Choroid plexus epithelial cell (primary cell): ENCODE measurements at regions not wholly inside any gene's neighbourhood (a gene's known extent, or its start where the extent isn't known, plus 50 kb on each side); places are given as distances from the start of the nearest gene placed in this dataset.
"Not testable (repeated sequence)": the region's sequence is repeated elsewhere in the genome, so short reads cannot be mapped to it uniquely, and the experiment has no call there.

Experiments
- DNase-seq: peaks from one replicate; pipeline ENCODE4 v3.0.0-alpha.2; 2010; ENCODE audit warnings: low read depth
- H3K4me3 ChIP-seq: 2 replicates; pipeline ENCODE4 v1.5.1; 2011; ENCODE audit warnings: low read depth, mild to moderate bottlenecking, control low read depth, low read length, moderate library complexity
- CTCF ChIP-seq: conservative IDR thresholded peaks from 2 replicates; pipeline ENCODE4 v1.5.1; 2011; ENCODE audit warnings: low read depth, mild to moderate bottlenecking, control low read depth, inconsistent platforms, low read length, moderate library complexity

DNA sequence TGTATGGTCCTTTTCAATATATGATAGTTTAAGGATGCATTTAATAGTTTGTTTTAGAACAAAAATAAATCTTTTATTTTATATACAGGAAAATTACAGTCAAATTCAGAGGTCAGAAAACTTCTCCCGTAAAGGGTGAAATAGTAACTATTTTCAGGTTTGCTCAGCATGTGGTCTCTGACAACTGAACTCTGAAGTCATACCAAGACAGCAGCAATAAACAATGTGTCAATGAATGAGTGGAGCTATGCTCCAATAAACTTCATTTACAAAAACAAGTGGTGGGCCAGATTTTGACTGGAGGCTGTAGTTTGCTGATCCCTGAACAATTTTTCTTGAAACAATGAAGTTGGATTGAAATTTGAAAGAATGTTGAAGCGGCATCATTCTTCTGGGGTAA is 123.6 kb downstream of the ZNF248 start:
- no peak for DNase-seq
- H3K4me3 ChIP-seq: no peak overlapping the region
- no peak for TF ChIP-seq CTCF

GRCh38 chr10:37732685-37733084 is 124.7 kb downstream of the ZNF248 start:
- no peak overlapping the region for H3K4me3 ChIP-seq
- no peak for TF ChIP-seq CTCF
- DNase-seq: no peak

DNA sequence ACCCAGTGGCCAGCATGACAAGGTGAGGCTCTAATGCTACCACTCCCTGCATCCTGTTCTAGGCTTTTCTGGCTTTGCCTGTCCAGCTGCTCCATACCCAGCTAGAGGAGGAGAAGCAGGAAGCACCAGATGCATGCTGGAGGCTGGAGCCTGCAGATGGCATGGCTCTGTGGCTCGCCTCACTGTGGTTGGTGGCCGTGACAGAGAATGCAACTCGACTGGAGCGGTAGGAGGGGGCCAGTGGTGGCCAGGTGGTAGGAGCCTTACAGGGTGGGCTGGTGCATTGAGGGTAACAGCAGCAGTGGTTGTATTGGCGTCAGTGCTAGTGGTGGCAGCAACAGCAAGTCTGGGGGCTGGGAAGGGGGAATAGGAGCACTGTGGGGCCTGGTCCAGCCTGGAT is 128.6 kb downstream of the ZNF248 start:
- DNase-seq: no peak
- no peak for TF ChIP-seq CTCF
- H3K4me3 ChIP-seq: no peak overlapping the region

- H3K4me3 ChIP-seq: no peak overlapping the region
- DNase-seq: no peak
- TF ChIP-seq CTCF: no peak
Measured at GRCh38 chr10:37727491-37728352, 129.7 kb downstream of the ZNF248 start.

- no peak overlapping the region for H3K4me3 ChIP-seq
- DNase-seq: no peak
- TF ChIP-seq CTCF: no peak
Measured at GRCh38 chr10:37721100-37721499, 136.3 kb downstream of the ZNF248 start.

DNA sequence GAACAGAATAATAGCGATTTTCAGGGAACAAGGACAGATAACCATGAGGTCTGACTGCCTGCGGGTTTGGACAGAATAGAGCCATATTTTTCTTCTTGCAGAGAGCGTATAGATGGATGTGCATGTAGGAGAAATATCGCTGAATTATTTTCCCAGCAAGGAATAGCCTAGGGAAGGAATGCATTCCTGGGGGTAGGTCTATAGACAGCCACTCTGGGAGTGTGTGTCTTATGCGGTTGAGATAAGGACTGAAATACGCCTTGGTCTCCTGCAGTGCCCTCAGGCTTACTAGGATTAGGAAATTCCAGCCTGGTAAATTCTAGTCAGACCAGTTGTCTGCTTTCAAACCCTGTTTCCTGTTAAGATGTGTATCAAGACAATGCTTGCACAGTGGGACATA is 139.3 kb downstream of the ZNF248 start:
- DNase-seq, H3K4me3 ChIP-seq: not testable (repeated sequence)

GRCh38 chr10:37713642-37714041 is 143.8 kb downstream of the ZNF248 start:
- H3K4me3 ChIP-seq: no peak overlapping the region
- no peak for DNase-seq
- TF ChIP-seq CTCF: no peak
